ENCODE measurements at regions not wholly inside any gene's neighbourhood (a gene's known extent, or its start where the extent isn't known, plus 50 kb on each side); places are given as distances from the start of the nearest gene placed in this dataset.

GRCh38 chr4:34766935-34767334 is 1477.4 kb downstream of the ARAP2 start:
- H3K36me3 ChIP-seq, result no peaks in the 10 kb centered on the region
- 83 to 93% methylated on average over 1 of the region's 1 CpG for whole genome bisulfite sequencing, 2 donors
- no peak for DNase-seq (ENCODE audit: low spot score in 2 of 2)
- no peaks in the 10 kb centered on the region for H3K27me3 ChIP-seq
- no peaks in the 10 kb centered on the region for H3K9me3 ChIP-seq
- TF ChIP-seq, protein P1, sequence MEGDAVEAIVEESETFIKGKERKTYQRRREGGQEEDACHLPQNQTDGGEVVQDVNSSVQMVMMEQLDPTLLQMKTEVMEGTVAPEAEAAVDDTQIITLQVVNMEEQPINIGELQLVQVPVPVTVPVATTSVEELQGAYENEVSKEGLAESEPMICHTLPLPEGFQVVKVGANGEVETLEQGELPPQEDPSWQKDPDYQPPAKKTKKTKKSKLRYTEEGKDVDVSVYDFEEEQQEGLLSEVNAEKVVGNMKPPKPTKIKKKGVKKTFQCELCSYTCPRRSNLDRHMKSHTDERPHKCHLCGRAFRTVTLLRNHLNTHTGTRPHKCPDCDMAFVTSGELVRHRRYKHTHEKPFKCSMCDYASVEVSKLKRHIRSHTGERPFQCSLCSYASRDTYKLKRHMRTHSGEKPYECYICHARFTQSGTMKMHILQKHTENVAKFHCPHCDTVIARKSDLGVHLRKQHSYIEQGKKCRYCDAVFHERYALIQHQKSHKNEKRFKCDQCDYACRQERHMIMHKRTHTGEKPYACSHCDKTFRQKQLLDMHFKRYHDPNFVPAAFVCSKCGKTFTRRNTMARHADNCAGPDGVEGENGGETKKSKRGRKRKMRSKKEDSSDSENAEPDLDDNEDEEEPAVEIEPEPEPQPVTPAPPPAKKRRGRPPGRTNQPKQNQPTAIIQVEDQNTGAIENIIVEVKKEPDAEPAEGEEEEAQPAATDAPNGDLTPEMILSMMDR (IDR thresholded peaks at IDR 0.05), result no peak
- no peak for TF ChIP-seq EP300 (IDR thresholded peaks at IDR 0.05)
- H3K4me3 ChIP-seq, result no peak overlapping the region
- no peak overlapping the region for H3K27ac ChIP-seq
- no peaks in the 10 kb centered on the region for H3K4me1 ChIP-seq

GRCh38 chr4:34767407-34767806 is 1476.9 kb downstream of the ARAP2 start:
- Histone ChIP-seq H3K4me3 (no peak overlapping the region), H3K27me3 (no peaks in the 10 kb centered on the region), H3K4me1 (no peaks in the 10 kb centered on the region), H3K27ac (no peak overlapping the region), H3K36me3 (no peaks in the 10 kb centered on the region), H3K9me3 (no peaks in the 10 kb centered on the region)
- no peak for TF ChIP-seq POLR2A (IDR thresholded peaks at IDR 0.05)
- TF ChIP-seq EP300 (IDR thresholded peaks at IDR 0.05), result no peak
- TF ChIP-seq, protein P1 (IDR thresholded peaks at IDR 0.05), result no peak
- WGBS, 2 donors, result 23 to 42% methylated on average over 2 of the region's 2 CpGs
- DNase-seq (ENCODE audit: low spot score in 2 of 2), result no peak

DNA sequence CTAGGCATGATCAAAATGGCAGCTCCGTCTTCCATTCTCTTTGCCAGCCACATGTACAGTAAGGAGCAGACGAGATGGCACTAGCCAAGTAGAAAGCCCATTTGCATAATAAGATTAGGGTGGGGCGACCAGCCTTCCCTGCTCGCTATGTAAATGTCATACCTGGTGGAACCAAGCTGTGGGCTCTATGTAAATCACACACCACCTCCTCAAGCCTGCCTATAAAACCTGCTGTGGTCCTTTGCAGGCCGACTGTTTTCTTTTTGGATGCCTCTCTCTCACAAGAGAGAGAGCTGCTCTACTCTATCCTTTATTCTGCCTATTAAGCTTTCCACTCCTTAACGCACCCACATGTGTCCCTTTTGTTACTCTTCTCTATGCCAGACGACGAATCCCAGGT is 1472.7 kb downstream of the ARAP2 start:
- Histone ChIP-seq H3K27me3 (no peaks in the 10 kb centered on the region), H3K4me3 (no peak overlapping the region), H3K4me1 (no peaks in the 10 kb centered on the region), H3K9me3 (no peaks in the 10 kb centered on the region), H3K36me3 (no peaks in the 10 kb centered on the region), H3K27ac (no peak overlapping the region)
- DNase-seq (ENCODE audit: low spot score in 2 of 2), result no peak
- no peak for TF ChIP-seq EP300 (IDR thresholded peaks at IDR 0.05)
- no peak for TF ChIP-seq POLR2A (IDR thresholded peaks at IDR 0.05)
- TF ChIP-seq, protein P1 (IDR thresholded peaks at IDR 0.05), result no peak
- WGBS, 2 donors, result 90% methylated on average over 8 of the region's 8 CpGs

DNA sequence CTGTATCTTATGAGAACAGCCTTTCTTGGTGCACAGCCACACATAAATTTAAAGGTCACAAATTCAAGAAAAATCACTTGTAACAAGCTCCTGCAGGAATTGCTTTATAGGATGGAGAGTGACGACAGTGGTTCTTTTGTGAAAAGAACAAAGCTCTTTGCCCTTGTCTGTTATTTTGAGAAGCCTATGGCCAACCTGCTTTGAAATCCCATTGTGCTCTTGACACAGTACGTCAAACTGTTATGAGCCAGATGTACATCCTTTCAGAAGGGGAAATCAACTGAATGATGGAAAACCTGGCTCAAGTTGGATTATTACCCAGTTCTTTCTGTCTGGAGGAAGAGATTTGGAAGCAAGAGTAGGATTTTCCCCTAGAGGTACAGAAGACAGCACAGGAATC is 1454.2 kb downstream of the ARAP2 start:
- Histone ChIP-seq H3K9me3 (peaks cover 0 to 14% (median 0%) of the 10 kb centered on the region in 4 donors), H3K27ac (no peak overlapping the region), H3K4me3 (no peak overlapping the region), H3K36me3 (no peaks in the 10 kb centered on the region), H3K4me1 (no peaks in the 10 kb centered on the region), H3K27me3 (no peaks in the 10 kb centered on the region)
- WGBS, 2 donors, result 35 to 46% methylated on average over 1 to 2 of the region's 2 CpGs
- no peak for DNase-seq (ENCODE audit: low spot score in 2 of 2)
- TF ChIP-seq EP300 (IDR thresholded peaks at IDR 0.05), result no peak
- TF ChIP-seq POLR2A (IDR thresholded peaks at IDR 0.05), result no peak
- TF ChIP-seq, protein P1 (IDR thresholded peaks at IDR 0.05), result no peak

DNA sequence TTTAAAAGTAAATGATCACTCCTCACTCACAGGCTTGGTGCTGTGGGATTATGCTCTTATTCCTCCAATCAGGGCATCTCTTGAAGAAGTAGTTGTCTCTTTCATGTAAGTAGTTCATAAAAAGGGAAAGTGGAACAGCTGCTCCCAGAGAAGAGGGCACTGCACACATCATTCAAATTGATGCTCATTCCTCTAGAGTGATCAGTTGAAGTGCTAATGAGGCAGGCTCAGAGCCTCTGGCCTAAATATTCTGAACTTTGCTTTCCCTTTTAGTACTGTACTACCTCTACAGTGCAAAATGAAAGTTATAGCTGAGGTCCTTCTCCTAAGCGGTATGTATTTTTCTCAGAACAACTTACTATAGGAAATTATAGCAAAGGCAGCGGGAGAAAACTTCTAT is 1453.1 kb downstream of the ARAP2 start:
- H3K4me1 ChIP-seq, result no peaks in the 10 kb centered on the region
- no peak for DNase-seq (ENCODE audit: low spot score in 2 of 2)
- no peaks in the 10 kb centered on the region for H3K27me3 ChIP-seq
- no peak overlapping the region for H3K27ac ChIP-seq
- peaks cover 0 to 14% (median 0%) of the 10 kb centered on the region in 4 donors for H3K9me3 ChIP-seq
- no peaks in the 10 kb centered on the region for H3K36me3 ChIP-seq
- no peak for TF ChIP-seq EP300 (IDR thresholded peaks at IDR 0.05)
- TF ChIP-seq, protein P1 (IDR thresholded peaks at IDR 0.05), result no peak
- no peak for TF ChIP-seq POLR2A (IDR thresholded peaks at IDR 0.05)
- WGBS, 2 donors, result 93 to 94% methylated on average over 2 of the region's 2 CpGs
- no peak overlapping the region for H3K4me3 ChIP-seq
